Activated CD4-positive, CD25-positive, alpha-beta regulatory T cell treated with anti-CD3 and anti-CD28 coated beads, Interleukin-2, amount 50 U/mL, for 72 hours (primary cell): ENCODE measurements at regions not wholly inside any gene's neighbourhood (a gene's known extent, or its start where the extent isn't known, plus 50 kb on each side); places are given as distances from the start of the nearest gene placed in this dataset.

ENCODE experiments used
- DNase-seq: peaks from one replicate; pipeline ENCODE4 v3.0.0; 2021

DNA sequence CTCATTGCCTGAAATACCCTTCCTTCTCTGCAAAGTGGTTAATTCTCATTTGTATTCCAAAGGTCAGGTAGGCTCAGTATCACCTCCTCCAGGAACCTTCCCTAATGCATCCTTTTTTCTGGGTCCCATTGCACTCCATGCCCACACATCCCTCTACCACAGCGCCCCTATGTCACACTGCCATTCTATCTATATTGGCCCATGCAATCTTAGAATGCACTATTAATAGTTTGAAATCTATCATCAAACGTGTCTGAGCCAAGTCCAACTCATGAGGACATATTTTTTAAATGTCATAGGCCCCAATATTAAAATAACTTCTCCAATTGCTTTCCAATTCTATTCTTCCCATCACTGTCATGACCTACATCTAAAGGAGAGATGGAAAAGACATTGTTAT, 495.1 kb downstream of the SOX6 start:
- no peak for DNase-seq

- DNase-seq = no peak
These were observed 492.9 kb downstream of the SOX6 start for GRCh38 chr11:15863411-15863810.

- no peak for DNase-seq
These were observed 492.1 kb downstream of the SOX6 start for GRCh38 chr11:15864026-15864805.

DNA sequence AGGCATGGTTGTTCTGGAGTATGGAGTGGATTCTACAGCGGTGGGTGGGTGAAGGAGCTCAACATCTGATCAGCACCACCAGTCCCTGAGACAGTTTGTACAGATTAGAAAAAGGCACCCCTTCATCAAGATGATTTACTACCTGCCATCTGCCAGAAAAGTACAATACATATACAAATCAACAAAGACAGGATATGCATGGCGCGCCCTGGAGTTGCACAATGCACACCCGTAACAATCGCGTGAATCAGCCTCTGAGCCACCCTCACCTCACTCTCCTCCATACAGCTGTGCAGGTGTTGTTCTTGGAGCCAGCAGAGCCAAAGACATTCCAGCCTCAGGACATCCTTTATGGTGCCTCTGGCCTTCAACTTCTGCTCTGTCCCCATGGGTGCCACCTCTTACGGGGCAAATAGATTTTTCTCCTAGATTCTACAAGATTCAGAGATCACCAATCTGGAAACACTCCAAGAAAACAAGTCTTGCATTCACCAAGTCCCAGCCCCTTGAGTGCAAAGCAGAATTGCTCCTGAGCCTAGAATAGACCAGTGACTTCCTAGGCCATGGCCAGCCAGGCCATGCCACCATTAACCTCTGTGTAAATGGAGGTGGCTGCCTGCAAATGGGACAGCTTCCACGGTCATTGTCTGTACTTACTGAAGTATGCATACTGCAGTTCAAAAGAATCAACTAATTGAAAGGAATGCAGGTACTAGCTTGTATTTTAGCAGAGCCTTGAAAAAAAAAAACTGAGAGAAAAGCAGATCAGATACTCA, 490.9 kb downstream of the SOX6 start:
- no peak for DNase-seq

GRCh38 chr11:15867871-15868270, 488.5 kb downstream of the SOX6 start:
- no peak for DNase-seq

DNA sequence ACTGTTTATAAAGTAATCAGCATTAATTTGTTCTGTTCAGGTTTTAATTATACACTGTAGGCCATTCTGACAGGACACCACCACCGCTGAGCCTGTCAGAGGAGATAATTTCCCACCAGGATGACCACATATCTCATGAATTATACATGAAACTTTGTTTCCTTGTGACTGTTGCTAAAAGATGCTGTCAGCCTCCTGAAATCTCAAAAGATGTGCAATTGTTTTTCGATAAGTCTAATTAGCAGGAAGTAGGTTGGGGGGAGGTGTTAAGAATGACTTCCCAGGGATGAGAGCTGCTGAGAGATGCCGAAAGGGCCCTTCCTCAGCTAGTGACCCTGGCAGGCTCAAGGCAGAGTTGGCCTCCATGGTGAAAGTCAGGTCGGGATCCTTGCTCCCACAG, 485.4 kb downstream of the SOX6 start:
- DNase-seq = no peak

- DNase-seq = no peak
These were observed 484.3 kb downstream of the SOX6 start for GRCh38 chr11:15871904-15872626.

- no peak for DNase-seq
These were observed 482.8 kb downstream of the SOX6 start for GRCh38 chr11:15873501-15873900.

- DNase-seq = no peak
These were observed 481.6 kb downstream of the SOX6 start for GRCh38 chr11:15874704-15875103.

- DNase-seq = no peak
These were observed 481.0 kb downstream of the SOX6 start for GRCh38 chr11:15875393-15875792.

GRCh38 chr11:15875943-15876342, 480.4 kb downstream of the SOX6 start:
- no peak for DNase-seq

- DNase-seq = no peak
These were observed 477.6 kb downstream of the SOX6 start for GRCh38 chr11:15878756-15879155.

- no peak for DNase-seq
These were observed 476.1 kb downstream of the SOX6 start for GRCh38 chr11:15880291-15880690.

DNA sequence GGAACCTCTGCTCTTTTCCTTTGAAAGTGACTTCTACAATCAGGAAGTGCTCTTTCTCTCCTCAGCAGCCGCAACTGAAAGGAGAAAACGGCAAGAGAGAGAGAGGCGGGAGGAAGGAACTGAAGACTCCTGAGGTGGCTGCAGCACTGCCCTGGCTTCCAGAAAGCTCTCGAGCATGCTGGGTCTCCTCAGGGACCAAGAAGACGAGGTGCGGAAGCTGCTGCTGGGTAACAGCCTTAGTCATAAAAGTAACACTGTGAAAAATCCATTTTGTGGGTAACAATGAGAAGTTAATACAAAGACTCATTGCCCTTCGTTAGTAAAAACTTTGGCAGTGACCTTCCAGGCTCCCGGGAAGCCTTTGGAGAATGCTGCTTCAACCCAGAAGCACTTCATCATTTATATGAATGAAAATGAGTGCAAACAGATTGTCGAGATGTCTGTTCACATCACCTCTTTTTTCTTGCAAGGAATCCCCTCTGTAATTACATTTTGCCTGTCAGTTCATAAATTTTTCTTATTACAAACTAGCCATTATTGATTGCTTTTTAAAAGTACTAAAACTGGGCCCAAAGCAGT, 473.4 kb downstream of the SOX6 start:
- DNase-seq = no peak

DNA sequence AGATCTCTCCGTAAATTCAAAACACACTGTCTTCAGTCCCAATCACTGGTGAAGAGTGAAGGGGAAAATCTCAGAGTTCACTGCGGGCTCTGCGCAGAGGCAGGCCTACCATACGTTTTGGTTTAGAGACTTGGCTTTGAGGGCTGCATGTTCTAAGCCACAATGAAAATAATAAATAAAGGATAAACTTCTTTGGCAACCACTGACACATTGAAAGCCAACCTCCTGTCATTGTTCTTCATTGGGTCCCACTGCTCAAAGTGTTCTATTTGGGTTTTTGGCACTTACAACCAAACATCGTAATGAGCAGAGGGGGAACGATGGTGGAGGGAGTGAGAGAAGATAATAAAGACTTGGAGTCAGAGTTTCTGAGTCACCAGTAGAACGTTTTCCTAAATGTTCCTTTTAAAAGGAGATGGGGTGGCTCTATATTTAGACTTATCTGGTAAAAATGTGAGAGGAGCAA, 472.9 kb downstream of the SOX6 start:
- DNase-seq = no peak

DNA sequence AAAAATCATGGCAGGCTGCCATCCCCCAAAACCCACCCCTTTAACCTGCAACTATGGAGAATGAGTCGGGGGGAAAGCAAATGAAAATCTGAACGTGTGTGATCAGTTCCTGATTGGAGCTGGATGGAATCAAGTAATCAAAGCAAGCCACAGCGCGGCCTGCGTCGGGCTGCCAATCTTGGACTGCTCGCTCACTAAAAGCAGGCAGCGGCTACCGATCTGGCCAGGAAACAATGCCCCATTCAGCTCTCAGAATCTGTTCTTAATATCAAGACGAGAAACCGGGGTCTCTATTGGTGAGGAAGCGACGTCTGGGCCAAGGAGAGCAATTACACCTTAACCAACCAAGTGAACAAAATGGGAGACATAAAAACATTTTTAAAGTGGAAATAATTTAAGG, 472.2 kb downstream of the SOX6 start:
- DNase-seq = no peak

DNA sequence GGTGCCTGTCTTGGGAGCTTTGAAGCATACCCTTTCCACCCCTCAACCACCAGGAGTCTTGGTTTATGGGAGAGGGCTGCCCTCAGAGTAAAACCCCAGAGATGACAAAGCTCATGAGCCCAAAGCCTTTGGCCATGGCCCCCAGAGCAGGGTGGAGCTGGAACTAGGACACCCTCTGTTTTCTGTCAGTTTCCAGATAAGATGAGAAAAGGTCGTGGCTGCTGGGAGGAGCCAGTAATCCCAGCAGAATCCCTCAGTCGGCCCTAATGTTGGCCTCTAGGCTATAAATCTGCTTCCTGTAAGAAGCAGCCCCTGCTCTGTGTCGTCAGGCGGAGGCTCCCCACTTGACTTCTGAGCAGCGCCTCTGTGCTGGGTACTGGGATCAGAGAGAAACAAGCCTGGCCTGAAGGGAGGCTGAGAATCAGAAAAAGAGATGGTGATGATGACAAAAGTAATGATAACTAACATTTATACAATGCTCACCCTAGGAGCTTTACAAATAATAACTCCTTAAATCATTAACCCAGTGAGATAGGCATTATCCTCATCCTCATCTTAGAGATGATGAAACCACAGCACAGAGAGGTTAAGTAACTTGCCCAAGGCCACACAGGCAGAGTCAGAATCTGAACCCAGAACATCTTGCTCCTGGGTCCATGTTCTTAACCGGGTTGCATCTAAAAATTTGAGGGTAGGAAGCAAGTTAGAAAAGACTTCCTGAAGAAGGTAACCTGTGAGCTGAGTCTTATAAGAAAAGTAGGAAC, 471.4 kb downstream of the SOX6 start:
- no peak for DNase-seq

GRCh38 chr11:15885854-15886253, 470.5 kb downstream of the SOX6 start:
- no peak for DNase-seq

DNA sequence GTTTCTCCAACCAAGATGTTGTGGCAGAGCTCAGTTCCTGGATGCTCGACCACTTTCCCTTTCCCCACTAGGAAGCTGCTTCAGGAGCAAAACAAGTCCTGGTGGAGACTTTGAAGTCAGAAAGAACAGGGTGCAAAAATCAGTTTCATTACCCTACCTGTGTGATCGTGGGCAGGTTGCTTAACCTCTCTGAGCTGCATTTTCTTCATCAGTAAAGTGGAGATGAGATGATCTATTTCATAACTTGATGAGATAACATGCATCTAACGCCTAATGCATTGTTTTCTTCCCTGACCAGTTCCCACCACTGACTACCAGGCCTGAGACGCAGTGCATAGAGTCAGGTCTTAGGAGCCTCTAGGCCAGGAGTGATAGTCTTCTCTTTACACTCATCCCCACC, 470.0 kb downstream of the SOX6 start:
- DNase-seq = no peak

DNA sequence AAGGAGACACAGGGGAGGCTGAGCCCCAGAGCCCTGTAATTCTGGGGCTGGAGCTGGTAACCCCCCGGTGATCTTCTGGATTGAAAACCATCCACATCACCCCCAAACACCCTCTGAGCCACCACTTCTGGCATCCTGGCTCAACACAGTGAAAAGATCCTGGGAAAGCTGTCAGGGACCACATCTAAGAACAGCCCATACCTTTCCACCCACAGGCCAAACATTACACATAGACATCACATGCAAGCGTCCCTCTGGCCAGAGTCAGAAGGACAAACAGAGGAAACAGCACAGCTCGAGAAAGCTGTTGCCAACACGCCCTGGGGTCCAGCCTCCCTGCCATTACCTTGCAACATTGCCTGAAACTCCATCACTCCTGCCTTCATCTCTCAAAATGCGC, 469.5 kb downstream of the SOX6 start:
- no peak for DNase-seq

- no peak for DNase-seq
These were observed 467.6 kb downstream of the SOX6 start for GRCh38 chr11:15888556-15889345.
